Left ventricle myocardium inferior (tissue), 1 donor: ENCODE measurements at regions not wholly inside any gene's neighbourhood (a gene's known extent, or its start where the extent isn't known, plus 50 kb on each side); places are given as distances from the start of the nearest gene placed in this dataset.

ENCODE experiments used
- DNase-seq: peaks from one replicate; pipeline ENCODE4 v3.0.0-alpha.2; 2020
- H3K27ac ChIP-seq: fragments of 200-600 bp; replicated peaks from 2 replicates; pipeline ENCODE4 v1.8.0; 2021
- H3K27me3 ChIP-seq: fragments of 200-600 bp; 2 replicates; pipeline ENCODE4 v1.8.0; 2021; ENCODE audit warnings: low read depth
- H3K36me3 ChIP-seq: fragments of 200-600 bp; 2 replicates; pipeline ENCODE4 v1.8.0; 2021
- H3K4me1 ChIP-seq: fragments of 200-600 bp; 2 replicates; pipeline ENCODE4 v1.8.0; 2021
- H3K4me3 ChIP-seq: fragments of 200-600 bp; 2 replicates; pipeline ENCODE4 v1.8.0; 2021; ENCODE audit warnings: mild to moderate bottlenecking, moderate library complexity
- H3K9me3 ChIP-seq: fragments of 200-600 bp; replicated peaks from 2 replicates; pipeline ENCODE4 v1.8.0; 2021
- intact Hi-C: fragments of 100-400 bp; cut with micrococcal nuclease; formaldehyde crosslinking; loops from one replicate; pipeline ENCODE4 v1.11.0; 2022
- TF ChIP-seq, protein P1 (sequence below): fragments of 200-600 bp; IDR thresholded peaks from 2 replicates; pipeline ENCODE4 v1.8.0; 2021; ENCODE audit warnings: antibody characterized with exemption, mild to moderate bottlenecking, borderline replicate concordance
- donor health status: DM: no; HTN: yes; CAD: no; lungs with severe emphysema.

- intact Hi-C loops, result no loop called here
- TF ChIP-seq, protein P1, sequence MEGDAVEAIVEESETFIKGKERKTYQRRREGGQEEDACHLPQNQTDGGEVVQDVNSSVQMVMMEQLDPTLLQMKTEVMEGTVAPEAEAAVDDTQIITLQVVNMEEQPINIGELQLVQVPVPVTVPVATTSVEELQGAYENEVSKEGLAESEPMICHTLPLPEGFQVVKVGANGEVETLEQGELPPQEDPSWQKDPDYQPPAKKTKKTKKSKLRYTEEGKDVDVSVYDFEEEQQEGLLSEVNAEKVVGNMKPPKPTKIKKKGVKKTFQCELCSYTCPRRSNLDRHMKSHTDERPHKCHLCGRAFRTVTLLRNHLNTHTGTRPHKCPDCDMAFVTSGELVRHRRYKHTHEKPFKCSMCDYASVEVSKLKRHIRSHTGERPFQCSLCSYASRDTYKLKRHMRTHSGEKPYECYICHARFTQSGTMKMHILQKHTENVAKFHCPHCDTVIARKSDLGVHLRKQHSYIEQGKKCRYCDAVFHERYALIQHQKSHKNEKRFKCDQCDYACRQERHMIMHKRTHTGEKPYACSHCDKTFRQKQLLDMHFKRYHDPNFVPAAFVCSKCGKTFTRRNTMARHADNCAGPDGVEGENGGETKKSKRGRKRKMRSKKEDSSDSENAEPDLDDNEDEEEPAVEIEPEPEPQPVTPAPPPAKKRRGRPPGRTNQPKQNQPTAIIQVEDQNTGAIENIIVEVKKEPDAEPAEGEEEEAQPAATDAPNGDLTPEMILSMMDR, result no peak
These were observed 68.5 kb downstream of the NKX2-1 start for GRCh38 chr14:36451310-36452065.

GRCh38 chr14:36450550-36450949, 69.5 kb downstream of the NKX2-1 start:
- H3K9me3 ChIP-seq, result no peaks in the 10 kb centered on the region
- no peak for DNase-seq
- no peaks in the 10 kb centered on the region for H3K4me1 ChIP-seq
- no peaks in the 10 kb centered on the region for H3K36me3 ChIP-seq
- H3K27ac ChIP-seq, result no peak overlapping the region
- peaks cover 16% of the 10 kb centered on the region for H3K27me3 ChIP-seq
- TF ChIP-seq, protein P1, result no peak
- intact Hi-C loops, result no loop called here
- H3K4me3 ChIP-seq, result no peak overlapping the region

More at GRCh38 chr14:36451310-36452065, 68.5 kb downstream of the NKX2-1 start:
- H3K9me3 ChIP-seq, result no peaks in the 10 kb centered on the region
- no peaks in the 10 kb centered on the region for H3K4me1 ChIP-seq
- H3K27me3 ChIP-seq, result peaks cover 8% of the 10 kb centered on the region
- DNase-seq, result no peak
- H3K4me3 ChIP-seq, result no peak overlapping the region
- H3K27ac ChIP-seq, result no peak overlapping the region
- H3K36me3 ChIP-seq, result no peaks in the 10 kb centered on the region

- TF ChIP-seq, protein P1, result no peak
- Histone ChIP-seq H3K36me3 (no peaks in the 10 kb centered on the region), H3K9me3 (no peaks in the 10 kb centered on the region), H3K27me3 (peaks cover 21% of the 10 kb centered on the region), H3K4me3 (no peak overlapping the region), H3K4me1 (no peaks in the 10 kb centered on the region), H3K27ac (no peak overlapping the region)
- intact Hi-C loops, result no loop called here
- DNase-seq, result no peak
These were observed 70.1 kb downstream of the NKX2-1 start for GRCh38 chr14:36449903-36450302.

- intact Hi-C loops, result no loop called here
- Histone ChIP-seq H3K36me3 (no peaks in the 10 kb centered on the region), H3K4me3 (no peak overlapping the region), H3K4me1 (no peaks in the 10 kb centered on the region), H3K27ac (no peak overlapping the region), H3K27me3 (peaks cover 81% of the 10 kb centered on the region), H3K9me3 (no peaks in the 10 kb centered on the region)
- no peak for DNase-seq
- TF ChIP-seq, protein P1, result no peak
These were observed 76.7 kb downstream of the NKX2-1 start for GRCh38 chr14:36443374-36443773.

GRCh38 chr14:36442824-36443241, 77.2 kb downstream of the NKX2-1 start:
- DNase-seq, result no peak
- intact Hi-C loops, result no loop called here
- no peaks in the 10 kb centered on the region for H3K4me1 ChIP-seq
- peaks cover 86% of the 10 kb centered on the region for H3K27me3 ChIP-seq
- H3K4me3 ChIP-seq, result no peak overlapping the region
- no peaks in the 10 kb centered on the region for H3K9me3 ChIP-seq
- H3K27ac ChIP-seq, result no peak overlapping the region
- no peaks in the 10 kb centered on the region for H3K36me3 ChIP-seq
- TF ChIP-seq, protein P1, result no peak
